HCT116 (cell line): ENCODE measurements at regions not wholly inside any gene's neighbourhood (a gene's known extent, or its start where the extent isn't known, plus 50 kb on each side); places are given as distances from the start of the nearest gene placed in this dataset.

Experiments
- ATAC-seq: fragments of 200-7000 bp; cut with Tn5 transposase; 2 replicates; pipeline ENCODE4 v1.9.1; 2020; ENCODE audit warnings: mild to moderate bottlenecking, moderate library complexity
- BruUV-seq: library from RNA; stranded (reverse); fragments of 400-500 nt; replicated peaks from 2 replicates; lab custom pipeline; 2021; lab: Mats Ljungman, UMichigan
- CTCF ChIA-PET: fragments of 300-600 bp; sonication (Branson Sonifier 250); formaldehyde crosslinking; loops from one replicate; lab custom pipeline; 2021; ENCODE audit warnings: antibody characterized with exemption; lab: Charles Lee
- POLR2A ChIA-PET: fragments of 300-600, 350-600 bp; sonication (Branson Sonifier 250); formaldehyde crosslinking; loops from one replicate; lab custom pipeline; 2021; ENCODE audit warnings: antibody characterized with exemption; lab: Charles Lee
- RAD21 ChIA-PET, 2 experiments: fragments of 300-600 bp; sonication (Branson Sonifier 250); formaldehyde crosslinking; loops; one replicate each; lab custom pipeline; 2023; ENCODE audit warnings: low total read pairs in 2 of 2; ENCODE audit not compliant: uncharacterized antibody in 2 of 2, unreplicated experiment in 2 of 2, low non-redundant PET in 1 of 2; lab: Charles Lee
- DNase-seq: peaks from one replicate; pipeline ENCODE4 v3.0.0-alpha.2; 2010; ENCODE audit warnings: low read depth, low spot score
- H2AFZ ChIP-seq: fragments of 200-600 bp; shearing (Covaris generic), sonication (generic); 2 replicates; pipeline ENCODE4 v1.6.1; 2017; ENCODE audit warnings: low read depth, mixed run types, mixed read lengths, antibody characterized with exemption, low read length; ENCODE audit not compliant: poor library complexity, severe bottlenecking
- H3K27ac ChIP-seq: 2 replicates; pipeline ENCODE4 v1.5.1; 2012; ENCODE audit warnings: low read depth, low read length
- H3K27me3 ChIP-seq: fragments of 200-600 bp; sonication (generic); 2 replicates; pipeline ENCODE4 v1.6.1; 2016; ENCODE audit warnings: mixed run types, low read length, mixed read lengths; ENCODE audit not compliant: insufficient read depth
- H3K36me3 ChIP-seq, 2 experiments: fragments of 200-500 bp in 1 of 2; fragments of 200-600 bp in 1 of 2; sonication (Bioruptor generic) in 1 of 2; sonication (generic) in 1 of 2; 2 replicates each; pipeline versions ENCODE4 v1.5.1 to v1.6.1; 2014 to 2016; ENCODE audit warnings: low read length in 2 of 2, inconsistent platforms in 1 of 2, mixed read lengths in 1 of 2, mixed run types in 1 of 2; ENCODE audit not compliant: insufficient read depth in 2 of 2, control insufficient read depth in 1 of 2
- H3K4me1 ChIP-seq, 2 experiments: fragments of 200-600 bp in 1 of 2; sonication (generic) in 1 of 2; 2 replicates each; pipeline versions ENCODE4 v1.5.1 to v1.6.1; 2012 to 2017; ENCODE audit warnings: low read length in 2 of 2, inconsistent platforms in 1 of 2, mild to moderate bottlenecking in 1 of 2, mixed read lengths in 1 of 2, mixed run types in 1 of 2, moderate library complexity in 1 of 2; ENCODE audit not compliant: insufficient read depth in 2 of 2, control insufficient read depth in 1 of 2
- H3K4me2 ChIP-seq: fragments of 200-600 bp; sonication (generic); 2 replicates; pipeline ENCODE4 v1.6.1; 2017; ENCODE audit warnings: mixed run types, low read length, mixed read lengths
- H3K4me3 ChIP-seq, 2 experiments: fragments of 200-600 bp in 1 of 2; sonication (generic) in 1 of 2; replicated peaks in 1 of 2; 2 replicates each; pipeline ENCODE4 v1.5.1; 2011 to 2016; ENCODE audit warnings: low read length in 2 of 2, control low read depth in 1 of 2, low read depth in 1 of 2, mild to moderate bottlenecking in 1 of 2, mixed read lengths in 1 of 2, mixed run types in 1 of 2
- H3K79me2 ChIP-seq: fragments of 200-600 bp; sonication (generic); 2 replicates; pipeline ENCODE4 v1.6.1; 2017; ENCODE audit warnings: mild to moderate bottlenecking, mixed run types, low read length, moderate library complexity, mixed read lengths; ENCODE audit not compliant: insufficient read depth
- H3K9ac ChIP-seq: fragments of 200-600 bp; sonication (generic); 2 replicates; pipeline ENCODE4 v1.6.1; 2016; ENCODE audit warnings: low read length, mixed read lengths
- H3K9me2 ChIP-seq: fragments of 200-600 bp; sonication (generic), shearing (Covaris generic); 2 replicates; pipeline ENCODE4 v1.6.1; 2017; ENCODE audit warnings: mixed run types, mild to moderate bottlenecking, moderate library complexity; ENCODE audit not compliant: insufficient read depth
- H3K9me3 ChIP-seq, 2 experiments: fragments of 200-500 bp in 1 of 2; fragments of 200-600 bp in 1 of 2; sonication (Bioruptor generic) in 1 of 2; sonication (generic) in 1 of 2; 2 replicates each; pipeline ENCODE4 v1.6.1; 2014 to 2017; ENCODE audit warnings: low read length in 2 of 2, mixed read lengths in 2 of 2, inconsistent platforms in 1 of 2, low read depth in 1 of 2, mild to moderate bottlenecking in 1 of 2, mixed run types in 1 of 2, moderate library complexity in 1 of 2; ENCODE audit not compliant: control insufficient read depth in 1 of 2, insufficient read depth in 1 of 2
- H4K20me1 ChIP-seq: fragments of 200-600 bp; sonication (generic), shearing (Covaris generic); 2 replicates; pipeline ENCODE4 v1.6.1; 2017; ENCODE audit warnings: mixed run types, mild to moderate bottlenecking, moderate library complexity; ENCODE audit not compliant: insufficient read depth
- ATF3 ChIP-seq: IDR thresholded peaks from 2 replicates; pipeline ENCODE4 v1.6.1; 2012
- CBX3 ChIP-seq: IDR thresholded peaks from 2 replicates; pipeline ENCODE4 v1.6.1; 2012; ENCODE audit warnings: low read depth
- CEBPB ChIP-seq: IDR thresholded peaks from 2 replicates; pipeline ENCODE4 v1.6.1; 2012; ENCODE audit warnings: low read depth
- CTCF ChIP-seq, 3 experiments: fragments of 200-600 bp in 1 of 3; sonication (generic) in 1 of 3; IDR thresholded peaks in 2 of 3; conservative IDR thresholded peaks in 1 of 3; 2 replicates each; pipeline ENCODE4 v1.5.1; 2012 to 2017; ENCODE audit warnings: low read depth in 2 of 3, low read length in 2 of 3, antibody characterized with exemption in 1 of 3, borderline replicate concordance in 1 of 3, control low read depth in 1 of 3, mild to moderate bottlenecking in 1 of 3, mixed read lengths in 1 of 3, mixed run types in 1 of 3, moderate library complexity in 1 of 3; ENCODE audit not compliant: insufficient read depth in 1 of 3
- EGR1 ChIP-seq: IDR thresholded peaks from 2 replicates; pipeline ENCODE4 v1.6.1; 2012; ENCODE audit warnings: low read depth
- EZH2 ChIP-seq: fragments of 200-600 bp; sonication (generic); IDR thresholded peaks from 2 replicates; pipeline ENCODE4 v1.6.1; 2017; ENCODE audit warnings: antibody characterized with exemption, mixed run types
- EZH2phosphoT487 ChIP-seq: fragments of 200-600 bp; IDR thresholded peaks from 2 replicates; pipeline ENCODE4 v1.6.1; 2018; ENCODE audit warnings: antibody characterized with exemption, borderline replicate concordance
- FOSL1 ChIP-seq: IDR thresholded peaks from 2 replicates; pipeline ENCODE4 v1.6.1; 2012; ENCODE audit warnings: low read depth
- JUND ChIP-seq: IDR thresholded peaks from 2 replicates; pipeline ENCODE4 v1.6.1; 2012
- MAX ChIP-seq: IDR thresholded peaks from 2 replicates; pipeline ENCODE4 v1.6.1; 2012
- POLR2A ChIP-seq: IDR thresholded peaks from 2 replicates; pipeline ENCODE4 v1.7.0; 2011; ENCODE audit warnings: borderline replicate concordance; ENCODE audit not compliant: insufficient read depth, insufficient read length; ENCODE audit errors: extremely low read depth
- POLR2AphosphoS5 ChIP-seq: IDR thresholded peaks from 2 replicates; pipeline ENCODE4 v1.6.1; 2011; ENCODE audit warnings: mild to moderate bottlenecking, low read depth, low read length, moderate library complexity
- RAD21 ChIP-seq: IDR thresholded peaks from 2 replicates; pipeline ENCODE4 v1.6.1; 2012; ENCODE audit warnings: low read depth, mild to moderate bottlenecking
- REST ChIP-seq: IDR thresholded peaks from 2 replicates; pipeline ENCODE4 v1.6.1; 2012; ENCODE audit warnings: low read depth
- SP1 ChIP-seq: IDR thresholded peaks from 2 replicates; pipeline ENCODE4 v1.6.1; 2012; ENCODE audit warnings: low read depth
- TCF7L2 ChIP-seq: IDR thresholded peaks from 2 replicates; pipeline ENCODE4 v1.7.0; 2011; ENCODE audit warnings: borderline replicate concordance, inconsistent platforms; ENCODE audit not compliant: insufficient read depth, insufficient read length; ENCODE audit errors: extremely low read depth
- ZBTB33 ChIP-seq: IDR thresholded peaks from 2 replicates; pipeline ENCODE4 v1.6.1; 2011; ENCODE audit warnings: mild to moderate bottlenecking, low read length, moderate library complexity; ENCODE audit not compliant: insufficient replicate concordance; ENCODE audit errors: extremely low read depth
- ZNF274 ChIP-seq: fragments of 200-500 bp; sonication (Bioruptor generic); IDR thresholded peaks from 2 replicates; pipeline ENCODE4 v1.6.1; 2014; ENCODE audit warnings: mild to moderate bottlenecking, low read depth, low read length, inconsistent platforms
- intact Hi-C: fragments of 100-400 bp; cut with micrococcal nuclease; formaldehyde crosslinking; loops from 2 replicates; pipeline ENCODE4 v1.10.0; 2022

GRCh38 chr1:245098924-245099323 is 55.9 kb upstream of the KIF26B start:
- H3K79me2 ChIP-seq, result no peaks in the 10 kb centered on the region
- TF ChIP-seq ZBTB33, result no peak
- TF ChIP-seq TCF7L2, result no peak
- TF ChIP-seq RAD21, result no peak
- TF ChIP-seq CEBPB, result no peak
- no peak for TF ChIP-seq SP1
- TF ChIP-seq EZH2phosphoT487, result no peak
- no peak for TF ChIP-seq ZNF274
- TF ChIP-seq ATF3, result no peak
- no peak for TF ChIP-seq POLR2A
- no peak for TF ChIP-seq EZH2
- TF ChIP-seq MAX, result no peak
- no peak for TF ChIP-seq EGR1
- TF ChIP-seq FOSL1, result no peak
- no peak for TF ChIP-seq REST
- TF ChIP-seq CBX3, result no peak
- TF ChIP-seq JUND, result no peak
- TF ChIP-seq POLR2AphosphoS5, result no peak
- no peak for TF ChIP-seq CTCF (IDR thresholded peaks at IDR 0.05 in 2 of 3, conservative IDR thresholded peaks at IDR 0.05 in 1 of 3; ENCODE audit: borderline replicate concordance in 1 of 3, insufficient read depth in 1 of 3, low read depth in 2 of 3, low read length in 2 of 3)
- TF ChIP-seq, all 23 proteins: peak for 0
- no peak for DNase-seq
- H3K9ac ChIP-seq, result no peak overlapping the region
- ChIA-PET RAD21 (no interaction called here), POLR2A (no interaction called here), CTCF (no interaction called here)
- H3K9me2 ChIP-seq, result no peaks in the 10 kb centered on the region
- H3K27ac ChIP-seq, result no peak overlapping the region
- H3K4me2 ChIP-seq, result no peak overlapping the region
- no peaks in the 10 kb centered on the region for H3K4me1 ChIP-seq
- intact Hi-C loops, result no loop called here
- no peak overlapping the region for H2AFZ ChIP-seq
- H3K36me3 ChIP-seq, result no peaks in the 10 kb centered on the region
- H4K20me1 ChIP-seq, result no peaks in the 10 kb centered on the region
- no TSS peak for BruUV-seq
- no peak for ATAC-seq
- H3K27me3 ChIP-seq, result no peaks in the 10 kb centered on the region
- H3K4me3 ChIP-seq, result no peak overlapping the region
- no peaks in the 10 kb centered on the region for H3K9me3 ChIP-seq
